NT2/D1 (cell line): ENCODE measurements at regions not wholly inside any gene's neighbourhood (a gene's known extent, or its start where the extent isn't known, plus 50 kb on each side); places are given as distances from the start of the nearest gene placed in this dataset.

Experiments
- DNase-seq: peaks from one replicate; pipeline ENCODE4 v3.0.0-alpha.2; 2011; ENCODE audit warnings: low read depth, low spot score
- H3K27me3 ChIP-seq: 2 replicates; pipeline ENCODE4 v1.6.0; 2011; ENCODE audit warnings: mild to moderate bottlenecking; ENCODE audit not compliant: insufficient read length, insufficient read depth
- H3K36me3 ChIP-seq: 2 replicates; pipeline ENCODE4 v1.6.1; 2011; ENCODE audit warnings: mild to moderate bottlenecking, low read length, mixed read lengths; ENCODE audit not compliant: insufficient read depth, insufficient read length
- H3K4me1 ChIP-seq: 2 replicates; pipeline ENCODE4 v1.5.1; 2011; ENCODE audit not compliant: insufficient read depth, insufficient read length
- H3K4me3 ChIP-seq: 2 replicates; pipeline ENCODE4 v1.5.1; 2011; ENCODE audit warnings: low read depth; ENCODE audit not compliant: insufficient read length
- H3K9ac ChIP-seq: 2 replicates; pipeline ENCODE4 v1.6.0; 2011; ENCODE audit warnings: low read depth; ENCODE audit not compliant: insufficient read length
- H3K9me3 ChIP-seq: 2 replicates; pipeline ENCODE4 v1.5.1; 2011; ENCODE audit warnings: mild to moderate bottlenecking, low read length; ENCODE audit not compliant: insufficient read depth
- SUZ12 ChIP-seq: IDR thresholded peaks from 2 replicates; pipeline ENCODE4 v1.6.1; 2011; ENCODE audit not compliant: insufficient read length, insufficient read depth; ENCODE audit errors: extremely low read depth
- YY1 ChIP-seq: IDR thresholded peaks from 2 replicates; pipeline ENCODE4 v1.6.1; 2011; ENCODE audit not compliant: insufficient read length, insufficient read depth
- ZNF274 ChIP-seq: IDR thresholded peaks from 2 replicates; pipeline ENCODE4 v1.6.1; 2011; ENCODE audit warnings: mild to moderate bottlenecking, low read depth, low read length

- H3K4me1 ChIP-seq: no peaks in the 10 kb centered on the region
- H3K9me3 ChIP-seq: no peaks in the 10 kb centered on the region
- H3K27me3 ChIP-seq: no peaks in the 10 kb centered on the region
- DNase-seq: no peak
- H3K9ac ChIP-seq: no peak overlapping the region
- no peak for TF ChIP-seq SUZ12
- TF ChIP-seq YY1: no peak
- no peak for TF ChIP-seq ZNF274
- H3K4me3 ChIP-seq: no peak overlapping the region
- no peaks in the 10 kb centered on the region for H3K36me3 ChIP-seq
Observed at GRCh38 chr6:87901613-87902012, 146.0 kb upstream of the SPACA1 start.

- Histone ChIP-seq H3K27me3 (no peaks in the 10 kb centered on the region), H3K4me3 (no peak overlapping the region), H3K36me3 (no peaks in the 10 kb centered on the region), H3K4me1 (no peaks in the 10 kb centered on the region), H3K9me3 (no peaks in the 10 kb centered on the region), H3K9ac (no peak overlapping the region)
- no peak for DNase-seq
- no peak for TF ChIP-seq SUZ12
- TF ChIP-seq YY1: no peak
- no peak for TF ChIP-seq ZNF274
Observed at GRCh38 chr6:87900160-87900698, 147.4 kb upstream of the SPACA1 start.

GRCh38 chr6:87899499-87900147 is 148.0 kb upstream of the SPACA1 start:
- H3K9me3 ChIP-seq: no peaks in the 10 kb centered on the region
- H3K36me3 ChIP-seq: no peaks in the 10 kb centered on the region
- DNase-seq: no peak
- H3K27me3 ChIP-seq: no peaks in the 10 kb centered on the region
- no peak overlapping the region for H3K4me3 ChIP-seq
- TF ChIP-seq SUZ12: no peak
- TF ChIP-seq YY1: no peak
- no peak for TF ChIP-seq ZNF274
- no peak overlapping the region for H3K9ac ChIP-seq
- no peaks in the 10 kb centered on the region for H3K4me1 ChIP-seq

- Histone ChIP-seq H3K9me3 (no peaks in the 10 kb centered on the region), H3K27me3 (no peaks in the 10 kb centered on the region), H3K4me1 (no peaks in the 10 kb centered on the region), H3K36me3 (no peaks in the 10 kb centered on the region), H3K9ac (no peak overlapping the region), H3K4me3 (no peak overlapping the region)
- TF ChIP-seq SUZ12 (no peak), ZNF274 (no peak), YY1 (no peak)
- DNase-seq: no peak
Observed at GRCh38 chr6:87897663-87898062, 150.0 kb upstream of the SPACA1 start.

- Histone ChIP-seq H3K27me3 (no peaks in the 10 kb centered on the region), H3K9ac (no peak overlapping the region), H3K36me3 (no peaks in the 10 kb centered on the region), H3K9me3 (no peaks in the 10 kb centered on the region), H3K4me1 (no peaks in the 10 kb centered on the region), H3K4me3 (no peak overlapping the region)
- no peak for DNase-seq
- TF ChIP-seq YY1 (no peak), SUZ12 (no peak), ZNF274 (no peak)
Observed at GRCh38 chr6:87897013-87897412, 150.6 kb upstream of the SPACA1 start.

GRCh38 chr6:87887266-87887665 is 160.4 kb upstream of the SPACA1 start:
- no peak for TF ChIP-seq ZNF274
- TF ChIP-seq SUZ12: no peak
- TF ChIP-seq YY1: no peak
- Histone ChIP-seq H3K36me3 (no peaks in the 10 kb centered on the region), H3K9ac (no peak overlapping the region), H3K4me1 (no peaks in the 10 kb centered on the region), H3K4me3 (no peak overlapping the region), H3K27me3 (peaks cover 2% of the 10 kb centered on the region), H3K9me3 (peaks cover 6% of the 10 kb centered on the region; the same call in 1 of the 2 replicates)
- no peak for DNase-seq

- no peak overlapping the region for H3K4me3 ChIP-seq
Observed at GRCh38 chr6:87884203-87884602, 163.4 kb upstream of the SPACA1 start.

More at GRCh38 chr6:87884203-87884602, 163.4 kb upstream of the SPACA1 start:
- TF ChIP-seq ZNF274 (no peak), SUZ12 (no peak), YY1 (no peak)
- H3K9ac ChIP-seq: no peak overlapping the region
- no peaks in the 10 kb centered on the region for H3K4me1 ChIP-seq
- H3K9me3 ChIP-seq: peaks cover 15% of the 10 kb centered on the region; the same call in 1 of the 2 replicates
- no peaks in the 10 kb centered on the region for H3K36me3 ChIP-seq
- no peak for DNase-seq
- no peaks in the 10 kb centered on the region for H3K27me3 ChIP-seq
